Psoas muscle (tissue), 7 donors: ENCODE measurements at regions not wholly inside any gene's neighbourhood (a gene's known extent, or its start where the extent isn't known, plus 50 kb on each side); places are given as distances from the start of the nearest gene placed in this dataset.

Source experiments
- ATAC-seq, 4 donors: fragments of 200-7000 bp; cut with Tn5 transposase; one replicate each; pipeline ENCODE4 v1.9.1; 2020; ENCODE audit warnings: moderate library complexity in 3 of 4, mild to moderate bottlenecking in 2 of 4
- DNase-seq, 2 donors: peaks; one replicate each; pipeline ENCODE4 v3.0.0-alpha.2; 2020
- H3K27ac ChIP-seq: fragments of 200-600 bp; one replicate; pipeline ENCODE4 v1.8.0; 2022
- H3K27me3 ChIP-seq, 3 donors: fragments of 200-600 bp in 1 of 3; one replicate each; pipeline versions ENCODE4 v1.6.1 to v1.8.0; 2013 to 2022; ENCODE audit warnings: low read length in 2 of 3, mild to moderate bottlenecking in 2 of 3, moderate library complexity in 1 of 3; ENCODE audit not compliant: insufficient read depth in 3 of 3
- H3K36me3 ChIP-seq, 2 donors: fragments of 200-600 bp in 1 of 2; one replicate each; pipeline versions ENCODE4 v1.6.1 to v1.8.0; 2013 to 2022; ENCODE audit warnings: low read depth in 1 of 2, mild to moderate bottlenecking in 1 of 2, moderate library complexity in 1 of 2; ENCODE audit not compliant: insufficient read depth in 1 of 2
- H3K4me1 ChIP-seq: fragments of 200-600 bp; one replicate; pipeline ENCODE4 v1.8.0; 2022
- H3K4me3 ChIP-seq: fragments of 200-600 bp; one replicate; pipeline ENCODE4 v1.8.0; 2022; ENCODE audit warnings: mild to moderate bottlenecking
- H3K9me3 ChIP-seq: fragments of 200-600 bp; one replicate; pipeline ENCODE4 v1.8.0; 2022
- CTCF ChIP-seq: fragments of 200-600 bp; IDR thresholded peaks from one replicate; pipeline ENCODE4 v1.8.0; 2022; ENCODE audit warnings: antibody characterized with exemption
- WGBS, 3 donors: extraction: QIAGEN DNeasy Blood & Tissue Kit; methylation state at CpG; one replicate each; pipeline versions ENCODE4 v1.1.6 to v1.1.7; 2013; 5-methylcytosine and 5-hydroxymethylcytosine counted together
- intact Hi-C, 2 donors: fragments of 100-400 bp; cut with DNase I; formaldehyde crosslinking; loops; one replicate each; pipeline versions ENCODE4 v1.11.0 to v1.14.2; 2022
- donor health status: healthy with polysubstance abuse.
- donor health status: DM: no; HTN: no; CAD: no; lungs with moderate emphysema.
- donor health status: Bipolar disorder and iron deficiency.
- donor health status: healthy.
- donor health status: DM: yes; HTN: yes; CAD: no.
- donor health status: DM: no; HTN: no; CAD: no.
- donor health status: DM: yes; HTN: yes; CAD: no.

- TF ChIP-seq CTCF = no peak
- H3K27me3 ChIP-seq = no peaks in the 10 kb centered on the region
- no peaks in the 10 kb centered on the region for H3K4me1 ChIP-seq
- no peaks in the 10 kb centered on the region for H3K36me3 ChIP-seq
- intact Hi-C loops = no loop called here
- ATAC-seq (no peak), DNase-seq (no peak)
- H3K27ac ChIP-seq = no peak overlapping the region
- H3K9me3 ChIP-seq = no peaks in the 10 kb centered on the region
- no peak overlapping the region for H3K4me3 ChIP-seq
These were observed 372.5 kb downstream of the CDH11 start for GRCh38 chr16:64749346-64749745.

- ATAC-seq (no peak), DNase-seq (no peak)
- H3K9me3 ChIP-seq = no peaks in the 10 kb centered on the region
- WGBS, 3 donors = 35 to 48% (median 43%) methylated on average over 4 of the region's 4 CpGs
- H3K27ac ChIP-seq = no peak overlapping the region
- no peaks in the 10 kb centered on the region for H3K4me1 ChIP-seq
- H3K36me3 ChIP-seq = no peaks in the 10 kb centered on the region
- H3K27me3 ChIP-seq = no peaks in the 10 kb centered on the region
- intact Hi-C loops = no loop called here
- no peak for TF ChIP-seq CTCF
- no peak overlapping the region for H3K4me3 ChIP-seq
These were observed 376.5 kb downstream of the CDH11 start for GRCh38 chr16:64745258-64745930.

GRCh38 chr16:64742455-64743223, 379.2 kb downstream of the CDH11 start:
- H3K9me3 ChIP-seq = no peaks in the 10 kb centered on the region
- no peaks in the 10 kb centered on the region for H3K36me3 ChIP-seq
- no peaks in the 10 kb centered on the region for H3K27me3 ChIP-seq
- no peak for TF ChIP-seq CTCF
- intact Hi-C loops = no loop called here
- no peaks in the 10 kb centered on the region for H3K4me1 ChIP-seq
- DNase-seq = no peak
- no peak for ATAC-seq
- no peak overlapping the region for H3K27ac ChIP-seq
- 74 to 80% (median 80%) methylated on average over 3 of the region's 3 CpGs for WGBS, 3 donors
- no peak overlapping the region for H3K4me3 ChIP-seq

- Histone ChIP-seq H3K4me3 (no peak overlapping the region), H3K4me1 (no peaks in the 10 kb centered on the region), H3K36me3 (no peaks in the 10 kb centered on the region), H3K27ac (no peak overlapping the region), H3K27me3 (no peaks in the 10 kb centered on the region), H3K9me3 (no peaks in the 10 kb centered on the region)
- WGBS, 3 donors = 66 to 87% (median 71%) methylated on average over 2 of the region's 2 CpGs
- ATAC-seq (no peak), DNase-seq (no peak)
- TF ChIP-seq CTCF = no peak
- intact Hi-C loops = no loop called here
These were observed 381.6 kb downstream of the CDH11 start for GRCh38 chr16:64740261-64740660.
